ENCODE measurements at regions not wholly inside any gene's neighbourhood (a gene's known extent, or its start where the extent isn't known, plus 50 kb on each side); places are given as distances from the start of the nearest gene placed in this dataset.

GRCh38 chr16:86405319-86405718, 105.0 kb upstream of the FOXF1 start:
- TF ChIP-seq POLR2A (IDR thresholded peaks at IDR 0.05; ENCODE audit: low read depth, low read length) = no peak
- no peak for TF ChIP-seq TAF1 (IDR thresholded peaks at IDR 0.05; ENCODE audit: low read depth, low read length)
